22Rv1 (cell line): ENCODE measurements at regions not wholly inside any gene's neighbourhood (a gene's known extent, or its start where the extent isn't known, plus 50 kb on each side); places are given as distances from the start of the nearest gene placed in this dataset.

ENCODE experiments used
- H3K27ac ChIP-seq: fragments of 450-650 bp; 2 replicates; pipeline ENCODE4 v1.5.1; 2017
- CTCF ChIP-seq: fragments of 450-650 bp; IDR thresholded peaks from 2 replicates; pipeline ENCODE4 v1.5.1; 2017; ENCODE audit warnings: mild to moderate bottlenecking
- ZFX ChIP-seq: fragments of 450-650 bp; IDR thresholded peaks from 2 replicates; pipeline ENCODE4 v1.6.1; 2017; ENCODE audit warnings: antibody characterized with exemption, borderline replicate concordance

- no peak for TF ChIP-seq CTCF
- no peak for TF ChIP-seq ZFX
- no peak overlapping the region for H3K27ac ChIP-seq
Observed at GRCh38 chr12:24416423-24417109, 467.1 kb upstream of the SOX5 start.

GRCh38 chr12:24415934-24416333 is 466.5 kb upstream of the SOX5 start:
- no peak overlapping the region for H3K27ac ChIP-seq
- TF ChIP-seq CTCF (no peak), ZFX (no peak)

- TF ChIP-seq ZFX, result no peak
- no peak for TF ChIP-seq CTCF
- no peak overlapping the region for H3K27ac ChIP-seq
Observed at GRCh38 chr12:24414480-24414879, 465.0 kb upstream of the SOX5 start.

GRCh38 chr12:24411948-24412347 is 462.5 kb upstream of the SOX5 start:
- H3K27ac ChIP-seq, result no peak overlapping the region
- TF ChIP-seq ZFX (no peak), CTCF (no peak)

GRCh38 chr12:24409868-24410267 is 460.4 kb upstream of the SOX5 start:
- no peak overlapping the region for H3K27ac ChIP-seq
- TF ChIP-seq ZFX (no peak), CTCF (no peak)

GRCh38 chr12:24408305-24408704 is 458.8 kb upstream of the SOX5 start:
- TF ChIP-seq ZFX, result no peak
- TF ChIP-seq CTCF, result no peak
- no peak overlapping the region for H3K27ac ChIP-seq

- H3K27ac ChIP-seq, result no peak overlapping the region
- no peak for TF ChIP-seq CTCF
- no peak for TF ChIP-seq ZFX
Observed at GRCh38 chr12:24407884-24408283, 458.4 kb upstream of the SOX5 start.
